ENCODE measurements at regions not wholly inside any gene's neighbourhood (a gene's known extent, or its start where the extent isn't known, plus 50 kb on each side); places are given as distances from the start of the nearest gene placed in this dataset.

- in situ Hi-C loops (cut with MboI) (no loop called here), intact Hi-C loops (cut with micrococcal nuclease) (no loop called here)
- Histone ChIP-seq H3K9me1 (ENCODE audit: control insufficient read depth, insufficient read depth, low read length) (no peaks in the 10 kb centered on the region), H3K4me1 (replicated peaks in 1 of 2; ENCODE audit: control insufficient read depth in 2 of 2, insufficient read depth in 2 of 2, low read length in 2 of 2) (peaks cover 0 to 10% of the 10 kb centered on the region in 2 experiments; a peak in 2 of 5 replicates), H3K79me2 (ENCODE audit: control insufficient read depth, insufficient read depth, low read length) (no peaks in the 10 kb centered on the region), H3K9ac (ENCODE audit: insufficient read depth in 1 of 2, low read depth in 2 of 2, low read length in 2 of 2) (no peak overlapping the region), H3K27ac (ENCODE audit: extremely low read depth, low read depth, low read length) (no peak overlapping the region), H4K20me1 (replicated peaks; ENCODE audit: control insufficient read depth, insufficient read depth, low read length) (no peaks in the 10 kb centered on the region), H2AFZ (ENCODE audit: low read depth, low read length) (no peak overlapping the region), H3K4me2 (ENCODE audit: insufficient read depth, low read length) (no peak overlapping the region), H3K4me3 (no peak overlapping the region), H3K36me3 (ENCODE audit: control insufficient read depth, insufficient read depth, low read length) (no peaks in the 10 kb centered on the region), H3K27me3 (ENCODE audit: control insufficient read depth in 2 of 2, insufficient read depth in 2 of 2, low read length in 2 of 2) (peaks cover 0 to 11% of the 10 kb centered on the region in 2 experiments; a peak in 2 of 5 replicates), H3K9me3 (replicated peaks; ENCODE audit: control insufficient read depth, insufficient read depth, low read depth, low read length) (no peaks in the 10 kb centered on the region)
- POLR2A ChIA-PET = interaction anchor here (0.6 kb wide), 1 partner anchor 579 kb away, joined by 3 read pairs; the partner anchor contains the start of gene ZNF621
- ATAC-seq = no peak
- DNase-seq (ENCODE audit: extremely low read depth in 1 of 4, low spot score in 3 of 4) = no peak
- WGBS (ENCODE audit: insufficient coverage, low coverage, missing lambda C conversion rate) = 16% methylated on average over 2 of the region's 2 CpGs
- no TSS peak for BruUV-seq (replicated peaks)
- no peak for FAIRE-seq
- CTCF ChIA-PET (ENCODE audit: low intra/inter-chr PET ratio) = no interaction called here
- TF ChIP-seq KHSRP (IDR thresholded peaks at IDR 0.05) (no peak), EGR1 (conservative IDR thresholded peaks at IDR 0.05) (no peak), ZNF57 (CRISPR knock-in tag; IDR thresholded peaks at IDR 0.05) (no peak), ZNF165 (CRISPR knock-in tag; IDR thresholded peaks at IDR 0.05; ENCODE audit: borderline replicate concordance) (no peak), NFXL1 (CRISPR knock-in tag; IDR thresholded peaks at IDR 0.05) (no peak), BACH1 (tag; IDR thresholded peaks at IDR 0.05) (no peak)
Measured at GRCh38 chr3:41103200-41103599, 96.1 kb upstream of the CTNNB1 start.

DNA sequence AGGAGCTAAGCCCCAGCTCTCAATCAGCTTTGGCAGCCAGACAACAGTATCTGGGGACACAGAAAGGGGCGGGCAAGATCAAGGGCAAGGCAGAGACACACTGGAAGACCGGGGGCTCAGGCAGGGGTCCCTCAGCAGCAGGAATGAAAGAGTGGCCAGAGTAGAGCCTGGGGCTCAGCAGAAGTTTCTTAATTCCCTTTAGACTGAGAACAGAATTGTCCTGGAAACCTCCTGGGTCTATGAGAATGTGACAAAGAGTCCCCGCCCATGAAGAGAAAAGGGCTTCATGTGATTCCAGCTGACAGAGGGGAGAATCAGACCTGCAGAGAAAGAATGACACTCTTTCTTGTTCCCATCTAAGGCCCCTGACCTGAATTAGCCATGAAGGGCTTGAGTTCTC, 95.2 kb upstream of the CTNNB1 start:
- intact Hi-C loops (cut with micrococcal nuclease) = no loop called here
- no peak for FAIRE-seq
- CTCF ChIA-PET (ENCODE audit: low intra/inter-chr PET ratio) = no interaction called here
- 0% methylated on average over 3 of the region's 3 CpGs for WGBS (ENCODE audit: insufficient coverage, low coverage, missing lambda C conversion rate)
- no peak overlapping the region for H2AFZ ChIP-seq (ENCODE audit: low read depth, low read length)
- in situ Hi-C loops (cut with MboI) = no loop called here
- TF ChIP-seq SP1 (CRISPR knock-in tag; IDR thresholded peaks at IDR 0.05) = no peak
- no peak for TF ChIP-seq POLR2A (conservative IDR thresholded peaks at IDR 0.05)
- no peak for TF ChIP-seq PHF20 (IDR thresholded peaks at IDR 0.05; ENCODE audit: partially characterized antibody)
- TF ChIP-seq HSF4 (CRISPR knock-in tag; IDR thresholded peaks at IDR 0.05; ENCODE audit: borderline replicate concordance) = no peak
- no peak for TF ChIP-seq KDM5B (IDR thresholded peaks at IDR 0.05; ENCODE audit: insufficient replicate concordance, low read depth, low read length)
- TF ChIP-seq ETV5 (CRISPR knock-in tag; IDR thresholded peaks at IDR 0.05; ENCODE audit: low read depth) = no peak
- no peak for TF ChIP-seq ZNF583 (CRISPR knock-in tag; IDR thresholded peaks at IDR 0.05)
- TF ChIP-seq ZEB2 (IDR thresholded peaks at IDR 0.05) = no peak
- TF ChIP-seq HMG20B (CRISPR knock-in tag; IDR thresholded peaks at IDR 0.05) = no peak
- no peak for TF ChIP-seq TRIM28 (IDR thresholded peaks at IDR 0.05)
- no peak for TF ChIP-seq KAT7 (CRISPR knock-in tag; IDR thresholded peaks at IDR 0.05; ENCODE audit: borderline replicate concordance)
- TF ChIP-seq NFXL1 (CRISPR knock-in tag; IDR thresholded peaks at IDR 0.05) = no peak
- TF ChIP-seq ZNF436 (CRISPR knock-in tag; IDR thresholded peaks at IDR 0.05) = no peak
- TF ChIP-seq PPARD (CRISPR knock-in tag; IDR thresholded peaks at IDR 0.05) = no peak
- H3K27me3 ChIP-seq (ENCODE audit: control insufficient read depth in 2 of 2, insufficient read depth in 2 of 2, low read length in 2 of 2) = peaks cover 0 to 11% of the 10 kb centered on the region in 2 experiments; a peak in 2 of 5 replicates
- POLR2A ChIA-PET = interaction anchor here (1.4 kb wide), 1 partner anchor 26 kb away, joined by 3 read pairs; no protein-coding TSS in a partner anchor
- H4K20me1 ChIP-seq (replicated peaks; ENCODE audit: control insufficient read depth, insufficient read depth, low read length) = no peaks in the 10 kb centered on the region
- ATAC-seq = no peak; the same call in 2 of the 3 replicates
- H3K9ac ChIP-seq (ENCODE audit: insufficient read depth in 1 of 2, low read depth in 2 of 2, low read length in 2 of 2) = no peak overlapping the region
- no peak overlapping the region for H3K4me2 ChIP-seq (ENCODE audit: insufficient read depth, low read length)
- no peak for DNase-seq (ENCODE audit: extremely low read depth in 1 of 4, low spot score in 3 of 4)
- no peaks in the 10 kb centered on the region for H3K79me2 ChIP-seq (ENCODE audit: control insufficient read depth, insufficient read depth, low read length)
- no peaks in the 10 kb centered on the region for H3K9me3 ChIP-seq (replicated peaks; ENCODE audit: control insufficient read depth, insufficient read depth, low read depth, low read length)
- H3K4me3 ChIP-seq = no peak overlapping the region
- no peaks in the 10 kb centered on the region for H3K36me3 ChIP-seq (ENCODE audit: control insufficient read depth, insufficient read depth, low read length)
- H3K4me1 ChIP-seq (replicated peaks in 1 of 2; ENCODE audit: control insufficient read depth in 2 of 2, insufficient read depth in 2 of 2, low read length in 2 of 2) = peaks cover 0 to 10% of the 10 kb centered on the region in 2 experiments; a peak in 2 of 5 replicates
- BruUV-seq (replicated peaks) = no TSS peak
- no peaks in the 10 kb centered on the region for H3K9me1 ChIP-seq (ENCODE audit: control insufficient read depth, insufficient read depth, low read length)
- no peak overlapping the region for H3K27ac ChIP-seq (ENCODE audit: extremely low read depth, low read depth, low read length)
